Neutrophil (primary cell): ENCODE measurements at regions not wholly inside any gene's neighbourhood (a gene's known extent, or its start where the extent isn't known, plus 50 kb on each side); places are given as distances from the start of the nearest gene placed in this dataset.

ENCODE experiments used
- H3K27ac ChIP-seq: fragments of 200-600 bp; sonication (generic); 2 replicates; pipeline ENCODE4 v1.5.1; 2016; ENCODE audit warnings: mild to moderate bottlenecking, moderate library complexity
- H3K27me3 ChIP-seq: fragments of 200-600 bp; sonication (generic); 2 replicates; pipeline ENCODE4 v1.6.0; 2016; ENCODE audit warnings: mild to moderate bottlenecking
- H3K36me3 ChIP-seq: fragments of 200-600 bp; sonication (generic); 2 replicates; pipeline ENCODE4 v1.5.1; 2017
- H3K4me1 ChIP-seq, 2 experiments: fragments of 200-600 bp in 1 of 2; sonication (generic) in 1 of 2; 1 replicate in 1 of 2; 2 replicates in 1 of 2; pipeline versions ENCODE4 v1.5.1 to v1.6.1; 2013 to 2016; ENCODE audit warnings: low read depth in 1 of 2, low read length in 1 of 2, mild to moderate bottlenecking in 1 of 2, moderate library complexity in 1 of 2; ENCODE audit not compliant: control insufficient read depth in 1 of 2, insufficient read depth in 1 of 2
- H3K4me3 ChIP-seq, 2 experiments: fragments of 200-600 bp in 1 of 2; sonication (generic) in 1 of 2; 1 replicate in 1 of 2; 2 replicates in 1 of 2; pipeline ENCODE4 v1.5.1; 2013 to 2016; ENCODE audit warnings: low read depth in 1 of 2, low read length in 1 of 2, mild to moderate bottlenecking in 1 of 2, moderate library complexity in 1 of 2
- H3K9me3 ChIP-seq: fragments of 200-600 bp; sonication (generic); 2 replicates; pipeline ENCODE4 v1.5.1; 2016
- CTCF ChIP-seq: fragments of 200-600 bp; sonication (generic); IDR thresholded peaks from 2 replicates; pipeline ENCODE4 v1.5.1; 2016; ENCODE audit warnings: antibody characterized with exemption

GRCh38 chr7:8809320-8809719 lies 375.9 kb downstream of the NXPH1 start:
- H3K4me3 ChIP-seq: no peak overlapping the region
- no peaks in the 10 kb centered on the region for H3K27me3 ChIP-seq
- H3K27ac ChIP-seq: no peak overlapping the region
- no peak for TF ChIP-seq CTCF
- no peaks in the 10 kb centered on the region for H3K36me3 ChIP-seq
- no peaks in the 10 kb centered on the region for H3K4me1 ChIP-seq
- H3K9me3 ChIP-seq: no peaks in the 10 kb centered on the region

- Histone ChIP-seq H3K36me3 (no peaks in the 10 kb centered on the region), H3K9me3 (no peaks in the 10 kb centered on the region), H3K27ac (no peak overlapping the region), H3K4me1 (no peaks in the 10 kb centered on the region), H3K4me3 (no peak overlapping the region), H3K27me3 (no peaks in the 10 kb centered on the region)
- no peak for TF ChIP-seq CTCF
Observed at GRCh38 chr7:8817448-8818036, 384.1 kb downstream of the NXPH1 start.

GRCh38 chr7:8818406-8818805 lies 385.0 kb downstream of the NXPH1 start:
- Histone ChIP-seq H3K4me3 (no peak overlapping the region), H3K9me3 (no peaks in the 10 kb centered on the region), H3K27me3 (no peaks in the 10 kb centered on the region), H3K36me3 (no peaks in the 10 kb centered on the region), H3K27ac (no peak overlapping the region), H3K4me1 (no peaks in the 10 kb centered on the region)
- no peak for TF ChIP-seq CTCF

- no peaks in the 10 kb centered on the region for H3K36me3 ChIP-seq
- no peak for TF ChIP-seq CTCF
- H3K27ac ChIP-seq: no peak overlapping the region
- no peaks in the 10 kb centered on the region for H3K9me3 ChIP-seq
- H3K4me1 ChIP-seq: no peaks in the 10 kb centered on the region
- no peak overlapping the region for H3K4me3 ChIP-seq
- H3K27me3 ChIP-seq: no peaks in the 10 kb centered on the region
Observed at GRCh38 chr7:8822595-8822994, 389.2 kb downstream of the NXPH1 start.

GRCh38 chr7:8823486-8823885 lies 390.1 kb downstream of the NXPH1 start:
- Histone ChIP-seq H3K4me3 (no peak overlapping the region), H3K9me3 (no peaks in the 10 kb centered on the region), H3K36me3 (no peaks in the 10 kb centered on the region), H3K4me1 (no peaks in the 10 kb centered on the region), H3K27me3 (no peaks in the 10 kb centered on the region), H3K27ac (no peak overlapping the region)
- no peak for TF ChIP-seq CTCF

- no peak for TF ChIP-seq CTCF
- no peaks in the 10 kb centered on the region for H3K27me3 ChIP-seq
- no peak overlapping the region for H3K27ac ChIP-seq
- H3K4me3 ChIP-seq: no peak overlapping the region
- no peaks in the 10 kb centered on the region for H3K9me3 ChIP-seq
- H3K4me1 ChIP-seq: no peaks in the 10 kb centered on the region
- no peaks in the 10 kb centered on the region for H3K36me3 ChIP-seq
Observed at GRCh38 chr7:8827329-8827728, 393.9 kb downstream of the NXPH1 start.
